ENCODE measurements at regions not wholly inside any gene's neighbourhood (a gene's known extent, or its start where the extent isn't known, plus 50 kb on each side); places are given as distances from the start of the nearest gene placed in this dataset.

DNA sequence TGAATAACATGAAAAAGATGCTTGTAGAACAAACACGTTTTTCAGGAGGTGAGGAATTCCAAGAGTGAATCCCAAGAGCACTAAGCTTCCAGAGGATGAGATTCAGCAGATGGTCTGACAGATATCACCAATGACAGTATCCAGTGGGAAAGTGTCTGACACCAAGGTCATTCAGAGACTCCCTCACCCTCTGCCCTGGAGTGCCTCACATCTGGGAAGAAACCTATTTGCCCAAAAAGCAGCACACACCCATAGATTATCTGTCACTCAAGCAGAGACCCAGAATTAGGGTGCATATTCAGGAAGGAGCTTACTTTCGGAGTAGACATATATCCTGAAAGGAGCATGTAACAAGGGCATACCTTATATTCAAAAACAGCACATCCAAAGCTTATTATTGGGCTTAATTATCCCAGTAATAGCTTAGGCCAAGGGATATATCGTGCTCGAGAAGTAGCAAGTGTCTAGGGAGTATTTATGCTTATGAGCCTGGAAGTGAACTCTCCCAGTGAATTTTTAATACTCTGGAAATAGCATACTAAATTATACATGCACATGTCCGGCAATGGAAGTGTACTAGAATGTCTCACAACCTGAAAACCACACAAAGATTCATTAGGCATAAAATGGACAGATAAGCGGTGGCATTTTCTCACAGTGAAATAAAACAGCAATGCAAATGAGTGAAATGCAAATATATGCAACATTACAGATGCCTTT is 998.1 kb upstream of the TMEM132C start:
- H2AFZ ChIP-seq (ENCODE audit: low read length): no peak overlapping the region
- H4K20me1 ChIP-seq (ENCODE audit: insufficient read depth, low read depth, low read length): no peaks in the 10 kb centered on the region
- H3K79me2 ChIP-seq (ENCODE audit: low read length): no peaks in the 10 kb centered on the region
- no peaks in the 10 kb centered on the region for H3K27me3 ChIP-seq (ENCODE audit: low read length)
- H3K9ac ChIP-seq (ENCODE audit: low read length): no peak overlapping the region
- H3K36me3 ChIP-seq (ENCODE audit: insufficient read depth, low read length): no peaks in the 10 kb centered on the region
- H3K4me1 ChIP-seq (ENCODE audit: low read length): no peaks in the 10 kb centered on the region
- DNase-seq: no peak
- H3K4me3 ChIP-seq (ENCODE audit: low read length): no peak overlapping the region
- H3K27ac ChIP-seq (ENCODE audit: low read length): no peak overlapping the region
- H3K9me3 ChIP-seq (ENCODE audit: low read length): no peaks in the 10 kb centered on the region
- no peak overlapping the region for H3K4me2 ChIP-seq (ENCODE audit: low read depth, low read length, poor library complexity, severe bottlenecking)
- H3K9me2 ChIP-seq (replicated peaks; ENCODE audit: insufficient read depth, low read length): no peaks in the 10 kb centered on the region

DNA sequence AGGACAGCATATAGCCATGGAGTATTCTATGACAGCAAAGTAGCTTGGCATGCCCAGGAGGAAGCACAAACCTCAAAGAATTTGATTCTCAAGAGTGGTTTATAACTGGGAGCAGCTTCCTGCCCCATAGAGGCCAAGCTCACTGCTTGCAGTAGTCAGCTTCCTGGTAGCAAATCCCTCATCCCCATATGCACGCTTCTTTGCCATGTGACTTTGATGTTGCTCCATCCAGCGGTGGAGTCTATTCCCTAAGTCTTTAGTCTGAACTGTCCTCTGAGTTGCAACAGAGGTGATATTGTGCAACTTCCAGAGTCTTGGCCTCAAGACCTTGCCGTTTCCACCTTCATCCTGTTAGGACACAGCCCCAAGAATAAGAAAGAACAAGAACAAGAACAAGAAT is 996.8 kb upstream of the TMEM132C start:
- no peaks in the 10 kb centered on the region for H3K79me2 ChIP-seq (ENCODE audit: low read length)
- H3K27me3 ChIP-seq (ENCODE audit: low read length): no peaks in the 10 kb centered on the region
- no peaks in the 10 kb centered on the region for H4K20me1 ChIP-seq (ENCODE audit: insufficient read depth, low read depth, low read length)
- H3K4me2 ChIP-seq (ENCODE audit: low read depth, low read length, poor library complexity, severe bottlenecking): no peak overlapping the region
- no peaks in the 10 kb centered on the region for H3K4me1 ChIP-seq (ENCODE audit: low read length)
- H3K9me2 ChIP-seq (replicated peaks; ENCODE audit: insufficient read depth, low read length): no peaks in the 10 kb centered on the region
- no peaks in the 10 kb centered on the region for H3K9me3 ChIP-seq (ENCODE audit: low read length)
- H3K9ac ChIP-seq (ENCODE audit: low read length): no peak overlapping the region
- no peak overlapping the region for H2AFZ ChIP-seq (ENCODE audit: low read length)
- no peaks in the 10 kb centered on the region for H3K36me3 ChIP-seq (ENCODE audit: insufficient read depth, low read length)
- no peak for DNase-seq
- no peak overlapping the region for H3K27ac ChIP-seq (ENCODE audit: low read length)
- H3K4me3 ChIP-seq (ENCODE audit: low read length): no peak overlapping the region

- Histone ChIP-seq H3K9me2 (replicated peaks; ENCODE audit: insufficient read depth, low read length) (no peaks in the 10 kb centered on the region), H3K27me3 (ENCODE audit: low read length) (no peaks in the 10 kb centered on the region), H3K79me2 (ENCODE audit: low read length) (no peaks in the 10 kb centered on the region), H3K36me3 (ENCODE audit: insufficient read depth, low read length) (no peaks in the 10 kb centered on the region), H3K4me3 (ENCODE audit: low read length) (no peak overlapping the region), H3K9me3 (ENCODE audit: low read length) (no peaks in the 10 kb centered on the region), H4K20me1 (ENCODE audit: insufficient read depth, low read depth, low read length) (no peaks in the 10 kb centered on the region), H3K4me1 (ENCODE audit: low read length) (no peaks in the 10 kb centered on the region), H2AFZ (ENCODE audit: low read length) (no peak overlapping the region), H3K9ac (ENCODE audit: low read length) (no peak overlapping the region), H3K4me2 (ENCODE audit: low read depth, low read length, poor library complexity, severe bottlenecking) (no peak overlapping the region), H3K27ac (ENCODE audit: low read length) (no peak overlapping the region)
- no peak for DNase-seq
These were observed 995.2 kb upstream of the TMEM132C start for GRCh38 chr12:127271776-127272175.

DNA sequence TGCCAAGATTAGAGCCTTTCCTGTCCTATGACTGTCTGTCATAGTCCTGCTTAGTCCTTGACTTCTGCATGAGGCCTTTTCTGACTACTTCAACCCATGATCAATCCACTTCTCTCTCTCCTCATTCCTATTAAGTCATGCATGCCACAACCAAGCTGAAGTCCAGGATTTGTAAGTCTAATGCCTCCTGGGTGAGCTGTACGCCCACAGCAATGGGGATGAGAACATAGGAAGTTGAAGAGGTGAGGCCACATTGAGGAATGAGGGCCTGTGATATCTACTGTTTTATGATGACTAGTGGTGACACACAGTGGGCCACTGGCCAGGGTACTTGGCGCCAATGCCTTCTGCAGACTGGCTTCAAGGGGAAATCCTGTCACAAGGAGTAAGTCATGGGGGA is 994.1 kb upstream of the TMEM132C start:
- Histone ChIP-seq H3K9me2 (replicated peaks; ENCODE audit: insufficient read depth, low read length) (no peaks in the 10 kb centered on the region), H3K27me3 (ENCODE audit: low read length) (no peaks in the 10 kb centered on the region; the same call in 1 of the 2 replicates), H3K4me1 (ENCODE audit: low read length) (no peaks in the 10 kb centered on the region), H3K79me2 (ENCODE audit: low read length) (no peaks in the 10 kb centered on the region), H3K9me3 (ENCODE audit: low read length) (no peaks in the 10 kb centered on the region), H3K36me3 (ENCODE audit: insufficient read depth, low read length) (no peaks in the 10 kb centered on the region), H2AFZ (ENCODE audit: low read length) (no peak overlapping the region), H3K9ac (ENCODE audit: low read length) (no peak overlapping the region), H3K27ac (ENCODE audit: low read length) (no peak overlapping the region), H3K4me2 (ENCODE audit: low read depth, low read length, poor library complexity, severe bottlenecking) (no peak overlapping the region), H4K20me1 (ENCODE audit: insufficient read depth, low read depth, low read length) (no peaks in the 10 kb centered on the region), H3K4me3 (ENCODE audit: low read length) (no peak overlapping the region)
- no peak for DNase-seq

GRCh38 chr12:127273626-127274025 is 993.3 kb upstream of the TMEM132C start:
- Histone ChIP-seq H3K9ac (ENCODE audit: low read length) (no peak overlapping the region), H3K79me2 (ENCODE audit: low read length) (no peaks in the 10 kb centered on the region), H3K4me2 (ENCODE audit: low read depth, low read length, poor library complexity, severe bottlenecking) (no peak overlapping the region), H3K27me3 (ENCODE audit: low read length) (no peaks in the 10 kb centered on the region; the same call in 1 of the 2 replicates), H3K4me1 (ENCODE audit: low read length) (no peaks in the 10 kb centered on the region), H4K20me1 (ENCODE audit: insufficient read depth, low read depth, low read length) (no peaks in the 10 kb centered on the region), H3K9me3 (ENCODE audit: low read length) (no peaks in the 10 kb centered on the region), H3K9me2 (replicated peaks; ENCODE audit: insufficient read depth, low read length) (no peaks in the 10 kb centered on the region), H3K27ac (ENCODE audit: low read length) (no peak overlapping the region), H3K36me3 (ENCODE audit: insufficient read depth, low read length) (no peaks in the 10 kb centered on the region), H3K4me3 (ENCODE audit: low read length) (no peak overlapping the region), H2AFZ (ENCODE audit: low read length) (no peak overlapping the region)
- no peak for DNase-seq

GRCh38 chr12:127275416-127275815 is 991.6 kb upstream of the TMEM132C start:
- DNase-seq: no peak
- Histone ChIP-seq H3K27ac (ENCODE audit: low read length) (no peak overlapping the region), H3K9ac (ENCODE audit: low read length) (no peak overlapping the region), H3K36me3 (ENCODE audit: insufficient read depth, low read length) (no peaks in the 10 kb centered on the region), H3K4me2 (ENCODE audit: low read depth, low read length, poor library complexity, severe bottlenecking) (no peak overlapping the region), H4K20me1 (ENCODE audit: insufficient read depth, low read depth, low read length) (no peaks in the 10 kb centered on the region), H3K27me3 (ENCODE audit: low read length) (no peaks in the 10 kb centered on the region; the same call in 1 of the 2 replicates), H3K79me2 (ENCODE audit: low read length) (no peaks in the 10 kb centered on the region), H2AFZ (ENCODE audit: low read length) (no peak overlapping the region), H3K4me1 (ENCODE audit: low read length) (no peaks in the 10 kb centered on the region), H3K9me2 (replicated peaks; ENCODE audit: insufficient read depth, low read length) (no peaks in the 10 kb centered on the region), H3K4me3 (ENCODE audit: low read length) (no peak overlapping the region), H3K9me3 (ENCODE audit: low read length) (no peaks in the 10 kb centered on the region)

DNA sequence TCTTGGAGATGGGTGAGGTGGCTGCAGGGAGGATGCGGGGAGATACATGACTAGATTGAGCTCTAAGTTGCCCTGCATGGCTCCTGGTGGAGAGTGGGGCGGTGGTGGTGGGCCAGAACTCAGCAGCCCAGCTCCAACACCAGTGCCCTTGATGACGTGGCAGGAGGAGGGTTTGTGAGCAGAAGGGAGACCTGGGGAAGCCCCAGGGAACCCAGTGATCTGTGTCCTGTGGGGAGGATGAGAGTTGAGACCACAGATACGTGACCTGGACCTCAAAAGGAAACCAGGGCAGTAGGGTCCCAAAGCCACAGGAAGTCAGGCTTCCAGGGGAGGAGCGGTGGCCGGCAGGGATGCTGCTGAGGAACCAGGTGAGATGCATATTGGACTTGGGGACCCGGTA is 989.1 kb upstream of the TMEM132C start:
- Histone ChIP-seq H3K9me2 (replicated peaks; ENCODE audit: insufficient read depth, low read length) (no peaks in the 10 kb centered on the region), H2AFZ (ENCODE audit: low read length) (no peak overlapping the region), H3K9me3 (ENCODE audit: low read length) (no peaks in the 10 kb centered on the region), H3K27me3 (ENCODE audit: low read length) (no peaks in the 10 kb centered on the region; the same call in 1 of the 2 replicates), H4K20me1 (ENCODE audit: insufficient read depth, low read depth, low read length) (no peaks in the 10 kb centered on the region), H3K4me2 (ENCODE audit: low read depth, low read length, poor library complexity, severe bottlenecking) (no peak overlapping the region), H3K4me3 (ENCODE audit: low read length) (no peak overlapping the region), H3K9ac (ENCODE audit: low read length) (no peak overlapping the region), H3K79me2 (ENCODE audit: low read length) (no peaks in the 10 kb centered on the region), H3K27ac (ENCODE audit: low read length) (no peak overlapping the region), H3K4me1 (ENCODE audit: low read length) (no peaks in the 10 kb centered on the region), H3K36me3 (ENCODE audit: insufficient read depth, low read length) (no peaks in the 10 kb centered on the region)
- DNase-seq: no peak

- Histone ChIP-seq H3K36me3 (ENCODE audit: insufficient read depth, low read length) (no peaks in the 10 kb centered on the region), H3K9ac (ENCODE audit: low read length) (no peak overlapping the region), H3K4me3 (ENCODE audit: low read length) (no peak overlapping the region), H3K27me3 (ENCODE audit: low read length) (no peaks in the 10 kb centered on the region; the same call in 1 of the 2 replicates), H3K9me3 (ENCODE audit: low read length) (no peaks in the 10 kb centered on the region), H3K4me1 (ENCODE audit: low read length) (no peaks in the 10 kb centered on the region), H3K27ac (ENCODE audit: low read length) (no peak overlapping the region), H3K4me2 (ENCODE audit: low read depth, low read length, poor library complexity, severe bottlenecking) (no peak overlapping the region), H3K79me2 (ENCODE audit: low read length) (no peaks in the 10 kb centered on the region), H2AFZ (ENCODE audit: low read length) (no peak overlapping the region), H4K20me1 (ENCODE audit: insufficient read depth, low read depth, low read length) (no peaks in the 10 kb centered on the region), H3K9me2 (replicated peaks; ENCODE audit: insufficient read depth, low read length) (no peaks in the 10 kb centered on the region)
- no peak for DNase-seq
These were observed 988.6 kb upstream of the TMEM132C start for GRCh38 chr12:127278351-127278750.
